ENCODE measurements at regions not wholly inside any gene's neighbourhood (a gene's known extent, or its start where the extent isn't known, plus 50 kb on each side); places are given as distances from the start of the nearest gene placed in this dataset.
A peak's percentile ranks its signal among the peaks of the same experiment; 100 is the strongest.

- no peak for ATAC-seq (ENCODE audit: low FRiP score in 2 of 2)
- no peak for TF ChIP-seq POLR2AphosphoS5 (IDR thresholded peaks at IDR 0.05)
- TF ChIP-seq EP300 (IDR thresholded peaks at IDR 0.05) = no peak
- TF ChIP-seq POLR2A (IDR thresholded peaks at IDR 0.05) = no peak
- no peak for TF ChIP-seq CTCF (IDR thresholded peaks at IDR 0.05)
Observed at GRCh38 chrX:40928076-40928475, 157.2 kb upstream of the USP9X start.

GRCh38 chrX:40931921-40932320 is 153.3 kb upstream of the USP9X start:
- DNase-seq (no peak), ATAC-seq (ENCODE audit: low FRiP score in 2 of 2) (no peak)
- no peaks in the 10 kb centered on the region for H3K36me3 ChIP-seq
- TF ChIP-seq CTCF (IDR thresholded peaks at IDR 0.05) (no peak), POLR2AphosphoS5 (IDR thresholded peaks at IDR 0.05) (no peak), POLR2A (IDR thresholded peaks at IDR 0.05) (no peak), EP300 (IDR thresholded peaks at IDR 0.05) (no peak)
- peaks cover 0 to 9% (median 2%) of the 10 kb centered on the region in 4 donors for H3K9me3 ChIP-seq
- no peaks in the 10 kb centered on the region for H3K27me3 ChIP-seq
- peaks cover 0 to 9% (median 4%) of the 10 kb centered on the region in 4 donors for H3K4me1 ChIP-seq
- H3K27ac ChIP-seq = peak overlapping the region in 1 of 4 donors; percentile 59
- H3K4me3 ChIP-seq = no peak overlapping the region
- WGBS, 2 donors = 71 to 90% methylated on average over 2 of the region's 2 CpGs

More at GRCh38 chrX:40928076-40928475, 157.2 kb upstream of the USP9X start:
- no peak for DNase-seq
- no peak overlapping the region for H3K27ac ChIP-seq
- H3K4me3 ChIP-seq = no peak overlapping the region
- H3K36me3 ChIP-seq = no peaks in the 10 kb centered on the region
- no peaks in the 10 kb centered on the region for H3K27me3 ChIP-seq
- H3K4me1 ChIP-seq = peaks cover 0 to 8% (median 2%) of the 10 kb centered on the region in 4 donors
- H3K9me3 ChIP-seq = peaks cover 0 to 9% (median 2%) of the 10 kb centered on the region in 4 donors

GRCh38 chrX:40933132-40933705 is 152.0 kb upstream of the USP9X start:
- no peaks in the 10 kb centered on the region for H3K36me3 ChIP-seq
- TF ChIP-seq EP300 (IDR thresholded peaks at IDR 0.05) (no peak), POLR2A (IDR thresholded peaks at IDR 0.05) (no peak), CTCF (IDR thresholded peaks at IDR 0.05) (no peak), POLR2AphosphoS5 (IDR thresholded peaks at IDR 0.05) (no peak)
- H3K27me3 ChIP-seq = no peaks in the 10 kb centered on the region
- peaks cover 0 to 7% (median under 1%) of the 10 kb centered on the region in 4 donors for H3K9me3 ChIP-seq
- peak overlapping the region; percentile 51 to 70 (median 60) for H3K27ac ChIP-seq
- H3K4me3 ChIP-seq = peak overlapping the region in 3 of 4 donors; percentile 2 to 20 (median 19)
- 14 to 43% methylated on average over 7 of the region's 7 CpGs for WGBS, 2 donors
- H3K4me1 ChIP-seq = peaks cover 0 to 9% (median 4%) of the 10 kb centered on the region in 4 donors
- peak in 1 of 2 donors; percentile 66 for ATAC-seq (ENCODE audit: low FRiP score in 2 of 2)
- DNase-seq = no peak

DNA sequence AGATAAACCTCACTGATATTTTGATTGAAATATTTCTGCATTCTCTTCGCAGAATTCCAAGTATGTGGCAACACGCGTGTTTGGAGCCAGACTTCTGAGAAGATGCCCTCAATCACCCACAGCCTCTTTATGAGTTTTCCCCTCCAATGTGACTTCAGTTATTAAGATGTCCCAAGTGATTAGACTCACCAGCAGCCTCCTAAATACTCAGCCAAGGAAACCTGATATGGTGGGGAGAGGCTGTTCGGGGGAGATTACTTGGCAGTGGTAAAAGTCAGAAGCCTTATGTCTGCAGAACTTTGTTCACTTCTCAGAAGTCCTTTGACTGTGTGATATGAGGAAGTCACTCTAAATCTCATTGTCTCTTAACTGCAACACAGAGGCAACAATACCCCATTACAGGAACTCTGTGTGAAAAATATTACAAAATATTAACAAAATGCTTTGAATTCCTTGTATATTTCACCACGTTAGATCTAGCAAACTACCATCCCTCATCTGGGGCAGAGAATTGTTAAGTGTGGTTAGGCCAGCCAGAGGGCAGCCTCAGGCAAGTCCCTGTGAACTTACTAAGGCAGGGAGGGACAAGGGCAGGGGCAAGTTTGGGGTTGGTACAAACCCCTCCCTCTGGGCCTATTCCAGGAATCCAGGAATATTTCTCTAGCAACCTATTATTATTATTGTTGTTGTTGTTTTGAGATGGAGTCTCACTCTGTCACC is 151.4 kb upstream of the USP9X start:
- Histone ChIP-seq H3K36me3 (no peaks in the 10 kb centered on the region), H3K4me1 (peaks cover 0 to 9% (median 4%) of the 10 kb centered on the region in 4 donors), H3K27me3 (no peaks in the 10 kb centered on the region), H3K27ac (peak overlapping the region; percentile 51 to 70 (median 60)), H3K4me3 (peak overlapping the region in 3 of 4 donors; percentile 2 to 20 (median 19)), H3K9me3 (peaks cover 0 to under 1% (median 0%) of the 10 kb centered on the region in 4 donors)
- DNase-seq (no peak), ATAC-seq (ENCODE audit: low FRiP score in 2 of 2) (peak; percentile 57 to 80)
- TF ChIP-seq POLR2A (IDR thresholded peaks at IDR 0.05) = peak in 1 of 4 donors; percentile 24
- no peak for TF ChIP-seq CTCF (IDR thresholded peaks at IDR 0.05)
- peak in 1 of 2 donors; percentile 10 for TF ChIP-seq POLR2AphosphoS5 (IDR thresholded peaks at IDR 0.05)
- 11 to 39% methylated on average over 5 of the region's 5 CpGs for WGBS, 2 donors

All from upper lobe of left lung (tissue), 6 donors.